GM13976 (cell line): ENCODE measurements at regions not wholly inside any gene's neighbourhood (a gene's known extent, or its start where the extent isn't known, plus 50 kb on each side); places are given as distances from the start of the nearest gene placed in this dataset.

ENCODE experiments used
- DNase-seq: peaks from one replicate; pipeline ENCODE4 v3.0.0; 2012; ENCODE audit warnings: low spot score
- in situ Hi-C: fragments of 300-500 bp; cut with MboI; formaldehyde crosslinking; loops from one replicate; pipeline ENCODE4 v1.12.0; 2022; ENCODE audit warnings: low sequenced_read_pairs, mixed read lengths, inconsistent platforms; ENCODE audit not compliant: unreplicated experiment
- TF ChIP-seq, protein P1 (sequence below): IDR thresholded peaks from 2 replicates; pipeline ENCODE4 v1.5.1; 2012; ENCODE audit warnings: borderline replicate concordance, mild to moderate bottlenecking; ENCODE audit not compliant: insufficient read depth; ENCODE audit errors: extremely low read depth, missing control alignments, control extremely low read depth

GRCh38 chr7:46982928-46983327 is 599.0 kb downstream of the TNS3 start:
- no peak for DNase-seq
- TF ChIP-seq, protein P1, sequence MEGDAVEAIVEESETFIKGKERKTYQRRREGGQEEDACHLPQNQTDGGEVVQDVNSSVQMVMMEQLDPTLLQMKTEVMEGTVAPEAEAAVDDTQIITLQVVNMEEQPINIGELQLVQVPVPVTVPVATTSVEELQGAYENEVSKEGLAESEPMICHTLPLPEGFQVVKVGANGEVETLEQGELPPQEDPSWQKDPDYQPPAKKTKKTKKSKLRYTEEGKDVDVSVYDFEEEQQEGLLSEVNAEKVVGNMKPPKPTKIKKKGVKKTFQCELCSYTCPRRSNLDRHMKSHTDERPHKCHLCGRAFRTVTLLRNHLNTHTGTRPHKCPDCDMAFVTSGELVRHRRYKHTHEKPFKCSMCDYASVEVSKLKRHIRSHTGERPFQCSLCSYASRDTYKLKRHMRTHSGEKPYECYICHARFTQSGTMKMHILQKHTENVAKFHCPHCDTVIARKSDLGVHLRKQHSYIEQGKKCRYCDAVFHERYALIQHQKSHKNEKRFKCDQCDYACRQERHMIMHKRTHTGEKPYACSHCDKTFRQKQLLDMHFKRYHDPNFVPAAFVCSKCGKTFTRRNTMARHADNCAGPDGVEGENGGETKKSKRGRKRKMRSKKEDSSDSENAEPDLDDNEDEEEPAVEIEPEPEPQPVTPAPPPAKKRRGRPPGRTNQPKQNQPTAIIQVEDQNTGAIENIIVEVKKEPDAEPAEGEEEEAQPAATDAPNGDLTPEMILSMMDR, result no peak
- in situ Hi-C loops, result no loop called here

DNA sequence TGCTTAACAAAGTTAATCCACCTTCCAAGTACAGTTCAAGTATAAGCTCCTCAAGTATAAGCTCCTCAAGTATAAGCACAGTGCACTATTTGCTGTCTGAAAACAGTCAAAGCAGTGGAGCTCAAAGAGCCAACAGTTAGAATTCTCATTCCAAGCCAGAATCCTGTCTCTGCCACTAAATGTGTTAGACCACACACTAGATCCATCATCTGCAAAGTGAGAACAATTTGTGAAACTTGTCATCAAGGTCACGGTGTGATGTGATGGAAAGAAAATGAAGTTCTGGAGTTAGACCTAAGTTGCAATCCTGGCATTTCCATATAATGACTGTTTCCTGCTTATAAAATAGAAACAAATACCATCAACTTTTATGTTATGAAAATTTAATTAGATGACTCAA is 602.5 kb downstream of the TNS3 start:
- no peak for DNase-seq
- TF ChIP-seq, protein P1, result no peak
- in situ Hi-C loops, result no loop called here

GRCh38 chr7:46975493-46975892 is 606.4 kb downstream of the TNS3 start:
- TF ChIP-seq, protein P1, result no peak
- DNase-seq, result no peak
- in situ Hi-C loops, result no loop called here

- DNase-seq, result no peak
- TF ChIP-seq, protein P1, result no peak
- in situ Hi-C loops, result no loop called here
Observed at GRCh38 chr7:46972205-46972604, 609.7 kb downstream of the TNS3 start.

DNA sequence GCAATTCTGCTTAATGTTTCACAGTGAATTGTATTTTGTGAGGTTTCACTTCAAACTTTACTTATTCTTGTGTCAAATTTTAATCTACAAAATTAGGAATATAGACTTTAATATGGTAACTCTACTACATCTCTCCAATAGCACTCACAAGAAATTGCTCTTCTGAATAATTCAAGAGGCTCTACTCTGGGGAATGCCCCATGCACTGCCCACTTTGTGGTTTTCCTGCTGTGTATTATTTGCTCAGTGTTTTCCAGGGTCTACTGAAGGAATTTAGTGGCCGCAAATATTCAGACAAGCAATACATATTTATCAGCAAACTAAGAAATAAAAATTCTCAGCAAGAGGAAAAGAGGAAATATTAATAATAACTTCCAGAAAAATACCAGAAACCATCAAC is 611.4 kb downstream of the TNS3 start:
- DNase-seq, result no peak
- in situ Hi-C loops, result no loop called here
- TF ChIP-seq, protein P1, result no peak

DNA sequence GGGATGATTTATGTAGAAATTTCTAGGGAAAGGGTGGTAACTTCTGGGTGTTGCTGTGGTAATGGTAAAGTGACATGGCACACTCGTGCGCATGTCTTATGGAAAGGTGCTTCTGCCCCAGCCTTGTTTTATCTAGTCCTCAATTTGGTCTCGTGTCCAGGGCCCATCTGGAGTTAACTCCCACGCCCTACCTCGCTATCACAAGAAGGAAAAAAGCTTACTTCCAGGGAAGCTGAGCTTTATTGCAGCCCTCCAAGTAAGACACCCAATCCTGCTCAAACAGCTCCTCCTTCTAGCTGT is 611.8 kb downstream of the TNS3 start:
- no peak for DNase-seq
- TF ChIP-seq, protein P1, result no peak
- in situ Hi-C loops, result no loop called here

GRCh38 chr7:46969303-46970130 is 612.4 kb downstream of the TNS3 start:
- TF ChIP-seq, protein P1, result no peak
- DNase-seq, result no peak
- in situ Hi-C loops, result no loop called here
